UCSD-AML1 (cell line): ENCODE measurements at regions not wholly inside any gene's neighbourhood (a gene's known extent, or its start where the extent isn't known, plus 50 kb on each side); places are given as distances from the start of the nearest gene placed in this dataset.

Source experiments
- DNase-seq: peaks from one replicate; lab custom pipeline; 2025; ENCODE audit not compliant: unreplicated experiment; lab: John Stamatoyannopoulos, UW

- no peak for DNase-seq
These were observed 202.5 kb upstream of the CHRM2 start for GRCh38 chr7:136665878-136666509.

DNA sequence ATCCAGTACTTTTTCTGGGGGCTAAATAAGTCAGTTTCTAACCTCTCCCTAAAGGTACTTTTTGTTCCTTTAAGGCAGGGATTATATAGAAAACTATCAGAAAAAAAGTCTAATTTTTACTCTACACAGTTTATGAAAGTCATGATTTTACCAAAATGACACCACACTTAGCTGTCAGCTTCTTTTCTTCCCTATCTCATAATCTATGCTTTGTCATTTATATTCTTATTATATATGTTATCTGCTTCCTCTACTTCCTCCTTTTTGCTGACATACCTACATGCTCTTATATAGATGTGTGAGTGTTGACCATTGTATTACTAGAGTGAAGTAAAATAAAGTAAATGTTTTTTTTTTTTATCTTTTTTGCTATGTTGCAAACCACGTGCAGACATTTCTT is 203.9 kb upstream of the CHRM2 start:
- DNase-seq, result no peak

- no peak for DNase-seq
These were observed 210.9 kb upstream of the CHRM2 start for GRCh38 chr7:136657482-136657921.

GRCh38 chr7:136656516-136656915 is 211.9 kb upstream of the CHRM2 start:
- DNase-seq, result no peak

DNA sequence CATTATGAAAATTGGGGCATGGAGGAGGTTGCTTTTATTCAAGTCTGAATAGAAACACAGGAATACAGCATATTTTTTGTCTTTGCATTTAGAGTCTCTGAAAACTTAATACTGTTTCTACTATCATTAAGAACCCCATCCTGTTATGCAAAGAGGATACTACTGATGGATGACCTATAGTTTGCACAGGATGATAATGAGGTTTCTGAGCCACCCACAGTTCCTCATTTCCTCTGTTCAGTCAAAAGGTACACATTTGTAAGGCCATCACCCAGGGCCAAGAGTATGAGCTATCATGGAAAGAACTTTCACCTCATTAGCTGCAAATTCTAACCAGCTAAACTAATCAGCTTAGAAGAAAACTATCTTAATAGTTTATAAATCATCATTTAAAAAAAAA is 213.0 kb upstream of the CHRM2 start:
- no peak for DNase-seq

- DNase-seq, result no peak
These were observed 214.0 kb upstream of the CHRM2 start for GRCh38 chr7:136654406-136654805.

DNA sequence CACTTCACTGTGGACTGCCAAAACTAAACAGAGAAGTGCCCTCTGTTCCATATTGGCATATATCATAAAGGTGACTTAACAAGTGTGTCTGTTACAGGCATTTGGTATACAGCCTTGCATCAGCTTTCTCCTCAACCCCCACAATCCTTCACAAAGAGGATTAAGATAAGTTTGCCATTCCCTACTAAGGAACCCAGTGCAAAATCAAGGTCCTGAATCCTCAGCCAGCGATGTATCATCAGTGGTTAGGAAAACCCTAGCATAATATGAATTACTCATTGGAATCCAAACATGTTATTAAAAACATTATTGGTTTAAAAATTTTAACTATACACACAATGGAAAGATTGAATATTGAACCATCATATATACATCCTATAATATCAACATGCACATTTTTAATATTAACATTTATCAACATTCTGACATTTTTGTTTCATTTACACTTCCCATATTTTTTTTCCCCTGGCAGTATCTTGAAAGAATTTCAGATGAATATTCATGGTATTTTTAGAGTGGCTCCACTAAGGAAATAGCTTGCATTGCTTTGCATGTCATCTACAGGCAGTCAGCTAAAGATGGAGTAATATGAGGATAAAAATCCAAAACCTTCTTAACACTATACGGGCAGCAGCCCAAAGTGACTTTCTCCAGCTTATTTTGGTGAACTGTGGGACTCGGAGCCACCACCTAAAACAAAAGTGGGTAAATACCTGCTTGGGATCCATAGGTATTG is 215.6 kb upstream of the CHRM2 start:
- no peak for DNase-seq

DNA sequence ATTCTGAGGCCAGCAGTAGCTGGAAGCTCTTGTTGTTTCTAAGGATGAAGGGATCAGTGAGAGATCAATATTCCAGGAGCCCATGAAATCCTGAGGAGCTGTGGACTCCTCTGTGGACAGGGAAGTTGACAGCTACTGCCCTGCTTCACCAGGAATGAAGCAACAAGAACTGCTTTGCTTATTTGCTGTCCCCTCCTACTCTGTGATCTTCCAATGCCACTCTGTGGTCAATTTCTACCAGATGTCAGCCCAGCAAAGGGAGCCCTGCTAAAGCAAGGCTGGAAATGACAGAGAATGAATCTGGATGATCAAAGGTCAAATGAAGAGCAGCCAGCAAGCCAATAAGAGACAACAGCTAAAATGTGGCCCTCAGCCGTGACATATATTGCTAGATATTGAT is 227.5 kb upstream of the CHRM2 start:
- DNase-seq, result no peak

GRCh38 chr7:136637813-136638212 is 230.6 kb upstream of the CHRM2 start:
- DNase-seq, result no peak

- DNase-seq, result no peak
These were observed 232.7 kb upstream of the CHRM2 start for GRCh38 chr7:136635751-136636150.

DNA sequence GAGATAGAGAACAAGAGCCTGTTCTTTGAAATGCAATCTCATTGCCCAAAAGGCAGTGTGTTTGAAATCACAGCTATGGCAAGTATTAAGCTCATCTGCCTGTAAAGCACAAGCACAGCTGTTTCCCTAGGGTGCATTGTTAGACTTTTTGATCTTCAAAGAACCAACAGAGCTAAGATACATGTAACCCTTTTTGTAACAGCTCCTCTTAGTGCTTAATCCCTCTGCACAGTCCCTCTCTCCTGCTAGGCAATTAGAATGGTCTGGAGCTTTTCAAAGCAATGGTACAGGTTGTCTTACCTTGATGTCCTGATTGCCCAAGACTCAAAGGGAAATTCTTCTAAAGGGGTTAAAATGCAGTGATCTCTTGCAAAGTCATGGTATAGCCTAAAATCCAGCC is 249.6 kb upstream of the CHRM2 start:
- DNase-seq, result no peak

DNA sequence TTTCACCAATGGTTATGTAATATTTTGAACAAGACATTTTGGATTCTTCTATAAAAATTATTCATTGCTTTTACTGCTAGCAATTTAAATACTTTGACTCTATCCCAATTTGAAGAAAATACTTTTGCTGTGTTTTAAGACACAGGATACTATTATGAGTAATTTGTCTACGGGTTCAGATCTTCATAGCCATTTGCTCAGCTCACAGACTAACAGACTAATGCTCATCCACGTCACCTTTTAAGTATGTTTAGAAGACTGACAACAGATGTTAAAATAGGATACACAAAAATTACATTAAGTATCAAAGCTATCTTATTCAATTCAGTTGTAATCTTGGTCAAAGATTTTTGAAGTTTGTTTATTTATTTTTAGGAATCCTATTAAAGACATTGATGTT is 251.3 kb upstream of the CHRM2 start:
- DNase-seq, result no peak

DNA sequence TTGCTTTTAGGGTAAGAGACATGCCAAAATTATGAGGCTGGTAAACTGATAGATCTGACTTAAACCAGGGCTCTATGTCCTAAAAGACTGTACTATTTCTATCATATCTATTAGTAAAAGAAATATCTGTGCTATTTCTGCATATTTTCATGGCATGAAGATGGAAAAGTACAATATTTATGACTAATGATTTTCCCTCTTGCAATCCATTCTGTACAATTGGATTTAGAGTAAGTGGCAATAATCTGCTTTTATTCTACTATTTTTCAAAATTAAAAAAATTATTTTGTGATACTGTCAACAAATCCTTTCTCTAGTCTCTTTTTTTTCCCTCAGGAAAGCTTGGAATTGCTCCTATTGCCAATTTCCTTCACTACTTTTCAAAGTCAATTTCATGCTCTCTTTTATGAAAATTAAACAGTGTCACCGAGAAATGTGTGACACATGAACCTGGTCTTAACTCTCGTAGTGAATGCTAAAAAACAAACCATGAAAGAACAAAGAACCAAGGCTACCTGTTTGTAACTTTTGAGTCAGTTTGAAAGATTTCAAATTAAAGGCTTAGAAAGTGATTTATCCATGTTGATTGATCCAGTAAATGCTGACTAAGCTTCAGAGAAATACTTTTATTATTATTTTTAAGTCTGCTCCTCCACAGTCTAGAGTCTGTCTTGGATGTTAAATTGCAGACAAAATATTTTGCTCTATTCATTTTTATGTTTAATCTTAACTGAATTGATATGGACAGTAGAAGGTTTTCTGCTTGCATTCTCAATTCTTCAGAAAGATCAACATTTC is 262.7 kb upstream of the CHRM2 start:
- no peak for DNase-seq

GRCh38 chr7:136601772-136602171 is 266.7 kb upstream of the CHRM2 start:
- DNase-seq, result no peak

DNA sequence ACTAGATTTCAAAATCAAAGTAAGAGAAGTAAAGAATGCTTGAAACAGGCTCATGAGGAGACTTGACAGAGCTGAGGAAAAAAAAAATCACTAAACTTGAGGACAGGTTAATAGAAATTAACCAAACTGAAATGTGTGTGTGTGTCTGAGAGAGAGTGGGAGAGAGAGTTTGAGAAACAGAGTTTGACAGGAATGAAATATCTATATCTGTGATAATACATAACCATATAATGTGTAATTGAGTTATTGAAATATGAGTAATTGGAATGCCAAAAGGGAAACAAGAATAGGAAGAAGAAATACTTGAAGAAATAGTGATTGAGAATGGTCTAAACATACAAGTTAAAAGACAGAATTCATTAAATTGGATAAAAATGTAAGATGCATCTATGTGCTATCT is 268.0 kb upstream of the CHRM2 start:
- DNase-seq, result no peak

DNA sequence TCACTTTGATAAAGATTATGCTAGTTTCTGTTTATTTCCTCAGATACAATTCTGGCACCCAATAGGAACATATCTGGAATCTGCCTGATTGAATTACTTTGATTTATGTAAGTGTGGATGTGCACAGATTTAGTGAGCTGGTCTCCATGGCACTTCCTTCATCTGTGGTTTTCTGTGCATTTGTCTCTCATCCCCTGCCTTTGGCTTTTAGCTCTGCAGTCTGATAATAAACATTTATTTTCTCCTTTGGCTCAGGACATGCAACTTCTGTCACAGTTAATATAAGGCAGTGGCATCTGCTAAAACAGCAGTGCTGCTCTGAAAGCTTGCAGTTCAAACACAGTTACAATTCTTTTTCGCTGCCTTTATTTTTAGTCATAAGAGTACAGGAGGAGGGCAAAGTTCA is 273.7 kb upstream of the CHRM2 start:
- no peak for DNase-seq

GRCh38 chr7:136588216-136588615 is 280.2 kb upstream of the CHRM2 start:
- DNase-seq, result no peak

DNA sequence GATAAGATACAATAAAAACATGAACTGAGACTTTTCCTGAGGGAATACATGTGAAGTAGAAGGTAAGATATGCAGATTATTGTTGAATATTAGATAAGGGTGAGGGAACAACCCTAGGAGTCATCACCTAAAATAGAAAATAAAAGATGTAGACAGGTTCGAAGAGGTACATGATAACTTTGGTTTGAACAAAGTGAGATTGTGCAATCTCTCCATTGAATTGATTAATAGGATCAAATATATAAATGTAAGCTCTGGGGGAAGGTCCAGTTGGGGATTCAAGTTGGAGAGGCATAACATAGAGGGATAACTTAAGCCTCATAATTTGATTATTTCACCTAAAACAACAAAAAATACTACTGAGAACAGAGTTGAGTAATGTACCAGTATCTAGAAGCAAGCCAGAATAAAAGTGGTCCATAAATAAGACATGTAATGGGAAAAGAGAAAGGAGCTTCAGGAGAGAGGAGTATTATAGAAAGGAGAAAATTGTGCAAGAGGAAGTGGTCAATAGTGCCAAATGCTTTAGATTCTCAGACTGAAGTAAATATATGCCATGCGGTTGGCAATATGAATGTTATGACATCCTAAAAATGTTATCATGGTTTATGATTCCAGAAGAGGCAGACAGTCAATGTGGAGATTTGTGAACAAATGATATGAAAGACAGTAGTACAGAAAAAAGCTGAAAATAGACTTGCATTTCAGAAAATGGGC is 282.3 kb upstream of the CHRM2 start:
- no peak for DNase-seq

GRCh38 chr7:136566491-136566890 is 302.0 kb upstream of the CHRM2 start:
- DNase-seq, result no peak

DNA sequence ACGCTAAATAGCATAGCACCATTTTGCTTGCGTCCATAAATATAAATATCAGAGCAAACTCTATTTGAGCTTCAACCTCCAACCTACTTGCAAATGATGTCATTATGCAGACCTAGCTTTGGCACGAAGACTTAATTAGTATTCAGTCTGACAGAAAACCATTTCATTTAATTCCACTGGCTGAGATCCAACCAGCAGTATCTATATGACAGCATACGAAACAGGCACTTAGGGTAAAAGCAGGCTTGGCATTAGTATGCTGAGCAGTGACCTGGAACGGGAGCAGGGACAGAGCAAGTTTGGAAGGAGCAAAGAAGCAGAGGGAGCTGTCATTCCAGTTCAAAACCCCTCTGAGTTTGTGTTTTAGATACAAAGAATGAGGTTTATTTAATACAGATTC is 312.5 kb upstream of the CHRM2 start:
- DNase-seq, result no peak

DNA sequence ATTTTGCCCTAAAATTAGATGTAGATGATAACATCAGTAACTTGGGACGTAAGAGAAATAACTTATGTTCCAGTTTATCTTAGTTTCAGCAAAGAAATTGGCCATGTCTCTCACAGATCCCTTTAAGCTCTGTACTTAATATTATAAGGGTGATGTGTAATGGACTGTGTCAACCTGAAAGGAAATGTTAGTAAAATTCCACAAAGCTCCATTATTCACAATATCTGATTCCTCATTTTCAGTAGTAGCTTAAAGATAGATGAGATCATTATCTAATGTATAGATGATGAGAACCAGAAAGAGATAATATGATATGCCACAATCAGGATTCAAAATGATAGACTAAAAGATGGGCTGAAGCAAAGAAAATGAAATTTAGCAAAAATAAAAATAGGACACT is 316.8 kb upstream of the CHRM2 start:
- no peak for DNase-seq
